MM.1S (cell line): ENCODE measurements at regions not wholly inside any gene's neighbourhood (a gene's known extent, or its start where the extent isn't known, plus 50 kb on each side); places are given as distances from the start of the nearest gene placed in this dataset.

Experiments
- DNase-seq: peaks from one replicate; pipeline ENCODE4 v3.0.0-alpha.2; 2015
- H2AFZ ChIP-seq: fragments of 300-600 bp; sonication (generic); 2 replicates; pipeline ENCODE4 v1.6.0; 2016; ENCODE audit warnings: antibody characterized with exemption, low read length
- H3F3A ChIP-seq: fragments of 300-600 bp; sonication (generic); 2 replicates; pipeline ENCODE4 v1.6.1; 2016; ENCODE audit warnings: mild to moderate bottlenecking, antibody characterized with exemption, low read length, moderate library complexity, mixed read lengths; ENCODE audit not compliant: insufficient read depth
- H3K27ac ChIP-seq: fragments of 300-600 bp; sonication (generic); 2 replicates; pipeline ENCODE4 v1.5.1; 2016; ENCODE audit warnings: mild to moderate bottlenecking, low read length
- H3K27me3 ChIP-seq: fragments of 300-600 bp; sonication (generic); replicated peaks from 2 replicates; pipeline ENCODE4 v1.6.0; 2016; ENCODE audit warnings: low read length; ENCODE audit not compliant: insufficient read depth
- H3K36me3 ChIP-seq: fragments of 300-600 bp; sonication (generic); replicated peaks from 2 replicates; pipeline ENCODE4 v1.6.1; 2016; ENCODE audit warnings: mild to moderate bottlenecking, low read length, mixed read lengths; ENCODE audit not compliant: insufficient read depth
- H3K4me1 ChIP-seq: fragments of 300-600 bp; sonication (generic); 2 replicates; pipeline ENCODE4 v1.6.1; 2016; ENCODE audit warnings: low read length, mixed read lengths
- H3K4me2 ChIP-seq: fragments of 300-600 bp; sonication (generic); 2 replicates; pipeline ENCODE4 v1.6.0; 2016; ENCODE audit warnings: low read depth, low read length
- H3K4me3 ChIP-seq: fragments of 300-600 bp; sonication (generic); 2 replicates; pipeline ENCODE4 v1.5.1; 2016; ENCODE audit warnings: low read length, mixed read lengths
- H3K79me2 ChIP-seq: fragments of 300-600 bp; sonication (generic); 2 replicates; pipeline ENCODE4 v1.6.1; 2016; ENCODE audit warnings: mixed run types, low read length, mixed read lengths
- H3K9ac ChIP-seq: fragments of 300-600 bp; sonication (generic); 2 replicates; pipeline ENCODE4 v1.6.1; 2016; ENCODE audit warnings: low read length, mixed read lengths
- H3K9me2 ChIP-seq: fragments of 300-600 bp; sonication (generic); replicated peaks from 2 replicates; pipeline ENCODE4 v1.6.1; 2016; ENCODE audit warnings: mild to moderate bottlenecking, low read length, mixed read lengths; ENCODE audit not compliant: insufficient read depth
- H3K9me3 ChIP-seq: fragments of 300-600 bp; sonication (generic); replicated peaks from 2 replicates; pipeline ENCODE4 v1.6.1; 2016; ENCODE audit warnings: mild to moderate bottlenecking, low read length, mixed read lengths; ENCODE audit not compliant: insufficient read depth
- H4K20me1 ChIP-seq: fragments of 300-600 bp; sonication (generic); 2 replicates; pipeline ENCODE4 v1.6.1; 2016; ENCODE audit warnings: mild to moderate bottlenecking, low read length, moderate library complexity, mixed read lengths; ENCODE audit not compliant: insufficient read depth
- CTCF ChIP-seq: fragments of 300-600 bp; sonication (generic); IDR thresholded peaks from 2 replicates; pipeline ENCODE4 v1.5.1; 2016; ENCODE audit warnings: antibody characterized with exemption, low read length, mixed read lengths
- EZH2 ChIP-seq: fragments of 300-600 bp; sonication (generic); optimal IDR thresholded peaks from 2 replicates; pipeline ENCODE3; 2017; ENCODE audit warnings: low read depth, mild to moderate bottlenecking, antibody characterized with exemption, low read length, mixed read lengths
- EZH2phosphoT487 ChIP-seq: fragments of 300-600 bp; sonication (generic); IDR thresholded peaks from 2 replicates; pipeline ENCODE4 v1.6.1; 2018; ENCODE audit warnings: antibody characterized with exemption, low read length

GRCh38 chr6:4346659-4347333 lies 211.4 kb upstream of the ECI2 start:
- no peaks in the 10 kb centered on the region for H3F3A ChIP-seq
- no peaks in the 10 kb centered on the region for H3K27me3 ChIP-seq
- H3K9me3 ChIP-seq: no peaks in the 10 kb centered on the region
- no peaks in the 10 kb centered on the region for H3K36me3 ChIP-seq
- H4K20me1 ChIP-seq: no peaks in the 10 kb centered on the region
- no peak overlapping the region for H2AFZ ChIP-seq
- H3K4me3 ChIP-seq: no peak overlapping the region
- H3K27ac ChIP-seq: no peak overlapping the region
- H3K4me2 ChIP-seq: no peak overlapping the region
- no peak overlapping the region for H3K9ac ChIP-seq
- no peaks in the 10 kb centered on the region for H3K4me1 ChIP-seq
- no peaks in the 10 kb centered on the region for H3K9me2 ChIP-seq
- H3K79me2 ChIP-seq: no peaks in the 10 kb centered on the region
- TF ChIP-seq EZH2 (no peak), CTCF (no peak), EZH2phosphoT487 (no peak)
- DNase-seq: no peak

DNA sequence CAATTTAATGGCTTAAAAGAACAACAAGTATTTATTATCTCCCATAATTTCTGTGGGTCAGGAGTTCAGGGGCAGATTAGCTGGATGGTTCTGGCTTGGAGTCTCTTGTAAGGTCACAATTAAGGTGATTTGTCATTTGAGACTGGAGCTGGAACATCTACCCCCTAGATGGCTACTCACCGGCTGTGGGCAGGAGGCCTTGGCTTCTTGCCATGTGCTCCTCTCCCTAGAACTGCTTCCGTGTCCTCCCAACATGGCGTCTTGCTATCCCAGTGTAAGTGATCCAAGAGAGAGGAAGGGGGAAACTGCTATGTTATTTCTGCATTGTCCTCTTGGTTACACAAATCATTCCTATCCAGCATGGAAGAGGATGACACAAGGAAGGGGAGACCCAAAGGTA lies 210.2 kb upstream of the ECI2 start:
- Histone ChIP-seq H3K27ac (no peak overlapping the region), H3K9me3 (no peaks in the 10 kb centered on the region), H3K27me3 (no peaks in the 10 kb centered on the region), H2AFZ (no peak overlapping the region), H4K20me1 (no peaks in the 10 kb centered on the region), H3K4me1 (no peaks in the 10 kb centered on the region), H3K4me3 (no peak overlapping the region), H3F3A (no peaks in the 10 kb centered on the region), H3K9ac (no peak overlapping the region), H3K4me2 (no peak overlapping the region), H3K36me3 (no peaks in the 10 kb centered on the region), H3K9me2 (no peaks in the 10 kb centered on the region), H3K79me2 (no peaks in the 10 kb centered on the region)
- DNase-seq: no peak
- TF ChIP-seq EZH2phosphoT487: no peak
- TF ChIP-seq EZH2: no peak
- TF ChIP-seq CTCF: no peak

DNA sequence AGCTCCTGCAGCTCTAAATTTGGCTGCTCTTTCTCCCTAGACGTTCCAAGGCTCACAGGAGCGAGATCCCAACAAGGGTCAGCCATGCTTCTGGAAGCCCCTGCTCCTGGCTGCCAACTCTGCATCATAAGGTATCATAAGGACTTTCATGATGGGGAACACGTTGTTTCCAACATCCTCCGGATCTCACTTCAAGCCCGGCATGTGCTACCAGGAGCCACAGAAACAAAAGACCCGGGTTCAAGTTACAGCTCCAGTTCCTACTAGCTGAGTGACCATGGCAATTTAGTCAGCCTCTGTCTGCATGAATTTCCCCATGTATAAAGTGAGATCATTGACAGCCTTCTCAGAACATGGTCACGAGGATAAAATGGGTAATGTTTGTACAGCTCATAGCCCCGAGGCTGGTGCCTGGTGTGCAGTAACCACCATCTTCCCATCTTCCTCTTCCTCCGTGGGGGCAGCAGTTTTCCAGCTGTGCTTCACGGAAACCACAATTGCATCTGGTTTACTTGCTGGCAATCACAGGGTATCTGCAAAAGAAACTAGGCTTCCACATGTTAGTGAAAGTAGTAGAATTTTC lies 209.0 kb upstream of the ECI2 start:
- TF ChIP-seq CTCF: no peak
- no peak for TF ChIP-seq EZH2phosphoT487
- TF ChIP-seq EZH2: no peak
- Histone ChIP-seq H3K4me1 (no peaks in the 10 kb centered on the region), H3F3A (no peaks in the 10 kb centered on the region), H3K4me2 (no peak overlapping the region), H3K27ac (no peak overlapping the region), H3K4me3 (no peak overlapping the region), H2AFZ (no peak overlapping the region), H3K9me3 (no peaks in the 10 kb centered on the region), H3K36me3 (no peaks in the 10 kb centered on the region), H3K9ac (no peak overlapping the region), H3K9me2 (no peaks in the 10 kb centered on the region), H3K79me2 (no peaks in the 10 kb centered on the region), H3K27me3 (no peaks in the 10 kb centered on the region), H4K20me1 (no peaks in the 10 kb centered on the region)
- DNase-seq: no peak
